ENCODE measurements at regions not wholly inside any gene's neighbourhood (a gene's known extent, or its start where the extent isn't known, plus 50 kb on each side); places are given as distances from the start of the nearest gene placed in this dataset.
A peak's percentile ranks its signal among the peaks of the same experiment; 100 is the strongest.
"Not testable (repeated sequence)": the region's sequence is repeated elsewhere in the genome, so short reads cannot be mapped to it uniquely, and the experiment has no call there.

- no peak for DNase-seq (ENCODE audit: low spot score)
- intact Hi-C loops (cut with DNase I), result no loop called here
Measured at GRCh38 chr2:51790854-51791253, 758.9 kb upstream of the NRXN1 start.

GRCh38 chr2:51789918-51790317 lies 758.0 kb upstream of the NRXN1 start:
- DNase-seq (ENCODE audit: low spot score), result no peak
- intact Hi-C loops (cut with DNase I), result no loop called here

GRCh38 chr2:51782921-51783765 lies 751.2 kb upstream of the NRXN1 start:
- intact Hi-C loops (cut with DNase I), result no loop called here
- DNase-seq (ENCODE audit: low spot score), result peak; percentile 46

- intact Hi-C loops (cut with DNase I), result no loop called here
- DNase-seq (ENCODE audit: low spot score), result no peak
Measured at GRCh38 chr2:51781691-51782090, 749.8 kb upstream of the NRXN1 start.

- intact Hi-C loops (cut with DNase I), result no loop called here
- DNase-seq (ENCODE audit: low spot score), result peak; percentile 66
Measured at GRCh38 chr2:51780353-51780752, 748.4 kb upstream of the NRXN1 start.

GRCh38 chr2:51779723-51780122 lies 747.8 kb upstream of the NRXN1 start:
- DNase-seq (ENCODE audit: low spot score); intact Hi-C loops (cut with DNase I): not testable (repeated sequence)

- DNase-seq (ENCODE audit: low spot score), result no peak
- intact Hi-C loops (cut with DNase I), result no loop called here
Measured at GRCh38 chr2:51778806-51779205, 746.9 kb upstream of the NRXN1 start.

GRCh38 chr2:51774606-51775005 lies 742.7 kb upstream of the NRXN1 start:
- intact Hi-C loops (cut with DNase I), result not testable (repeated sequence)
- DNase-seq (ENCODE audit: low spot score), result peak; percentile 62

GRCh38 chr2:51760441-51760840 lies 728.5 kb upstream of the NRXN1 start:
- no peak for DNase-seq (ENCODE audit: low spot score)
- intact Hi-C loops (cut with DNase I), result no loop called here

GRCh38 chr2:51758081-51758480 lies 726.1 kb upstream of the NRXN1 start:
- intact Hi-C loops (cut with DNase I), result no loop called here
- DNase-seq (ENCODE audit: low spot score), result no peak

- no peak for DNase-seq (ENCODE audit: low spot score)
- intact Hi-C loops (cut with DNase I), result no loop called here
Measured at GRCh38 chr2:51734115-51734514, 702.2 kb upstream of the NRXN1 start.

- no peak for DNase-seq (ENCODE audit: low spot score)
- intact Hi-C loops (cut with DNase I), result no loop called here
Measured at GRCh38 chr2:51723691-51724090, 691.8 kb upstream of the NRXN1 start.

- intact Hi-C loops (cut with DNase I), result no loop called here
- no peak for DNase-seq (ENCODE audit: low spot score)
Measured at GRCh38 chr2:51722311-51722710, 690.4 kb upstream of the NRXN1 start.

- no peak for DNase-seq (ENCODE audit: low spot score)
- intact Hi-C loops (cut with DNase I), result no loop called here
Measured at GRCh38 chr2:51720826-51721225, 688.9 kb upstream of the NRXN1 start.

- intact Hi-C loops (cut with DNase I), result no loop called here
Measured at GRCh38 chr2:51718881-51719280, 686.9 kb upstream of the NRXN1 start.

GRCh38 chr2:51717312-51717711 lies 685.4 kb upstream of the NRXN1 start:
- intact Hi-C loops (cut with DNase I), result no loop called here
- DNase-seq (ENCODE audit: low spot score), result no peak

More at GRCh38 chr2:51718881-51719280, 686.9 kb upstream of the NRXN1 start:
- DNase-seq (ENCODE audit: low spot score), result no peak

GRCh38 chr2:51711766-51712165 lies 679.8 kb upstream of the NRXN1 start:
- intact Hi-C loops (cut with DNase I), result no loop called here
- DNase-seq (ENCODE audit: low spot score), result no peak

GRCh38 chr2:51710222-51710621 lies 678.3 kb upstream of the NRXN1 start:
- intact Hi-C loops (cut with DNase I), result no loop called here
- no peak for DNase-seq (ENCODE audit: low spot score)

GRCh38 chr2:51707625-51708024 lies 675.7 kb upstream of the NRXN1 start:
- intact Hi-C loops (cut with DNase I), result loop anchor here in 1 of 2 donors (5.0 kb wide), 1 partner anchor 1300 kb away; no protein-coding TSS in a partner anchor
- DNase-seq (ENCODE audit: low spot score), result no peak

GRCh38 chr2:51706220-51706619 lies 674.3 kb upstream of the NRXN1 start:
- intact Hi-C loops (cut with DNase I), result loop anchor here in 1 of 2 donors (5.0 kb wide), 1 partner anchor 1301 kb away; no protein-coding TSS in a partner anchor
- DNase-seq (ENCODE audit: low spot score), result no peak

- intact Hi-C loops (cut with DNase I), result loop anchor here in 1 of 2 donors (5.0 kb wide), 1 partner anchor 1302 kb away; no protein-coding TSS in a partner anchor
Measured at GRCh38 chr2:51705417-51705816, 673.5 kb upstream of the NRXN1 start.

More at GRCh38 chr2:51705417-51705816, 673.5 kb upstream of the NRXN1 start:
- DNase-seq (ENCODE audit: low spot score), result no peak

Measured in posterior vena cava (tissue), 2 donors.